ENCODE measurements at regions not wholly inside any gene's neighbourhood (a gene's known extent, or its start where the extent isn't known, plus 50 kb on each side); places are given as distances from the start of the nearest gene placed in this dataset.

DNA sequence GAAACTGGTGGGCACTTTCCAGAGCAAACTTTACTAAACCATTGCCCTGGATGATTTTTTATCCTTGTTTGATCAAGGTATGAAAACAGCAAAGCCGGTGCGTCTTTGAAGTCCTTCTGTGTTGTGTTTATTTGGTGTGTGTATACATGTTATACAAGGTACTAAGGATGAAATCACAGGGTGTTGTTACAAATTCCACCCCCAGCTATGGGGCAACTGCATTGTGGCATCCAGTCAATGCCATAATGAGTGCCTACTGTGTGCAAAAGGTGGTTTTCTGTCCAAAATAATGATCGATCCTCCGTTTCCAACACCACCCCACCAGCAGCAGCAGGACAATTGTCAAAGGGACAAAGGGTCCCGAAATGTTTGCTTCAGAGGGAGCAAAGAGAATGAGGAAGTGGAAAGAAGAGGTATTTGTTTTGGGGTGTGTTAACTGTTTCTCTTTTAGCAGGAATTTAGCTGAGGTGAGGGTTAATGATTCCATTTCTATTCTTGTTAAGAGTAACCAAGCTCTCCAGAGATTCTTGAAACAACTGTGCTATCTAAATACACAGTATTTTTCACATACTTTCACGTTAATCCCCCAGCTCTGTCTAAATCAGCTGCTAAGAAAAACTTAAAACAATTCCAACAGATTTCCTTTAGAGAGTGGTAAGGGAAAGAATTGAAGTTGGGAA, 568.7 kb upstream of the KLF4 start:
- Histone ChIP-seq H3K36me3 (replicated peaks in 1 of 2; ENCODE audit: control insufficient read depth in 1 of 2, insufficient read depth in 2 of 2, low read length in 2 of 2) (no peaks in the 10 kb centered on the region), H4K20me1 (ENCODE audit: insufficient read depth, low read length) (no peaks in the 10 kb centered on the region), H3K9ac (ENCODE audit: insufficient read depth, low read depth, low read length) (no peak overlapping the region), H3K9me3 (ENCODE audit: low read length) (no peaks in the 10 kb centered on the region), H3K27me3 (ENCODE audit: control insufficient read depth in 1 of 2, insufficient read depth in 2 of 2, low read length in 2 of 2) (no peaks in the 10 kb centered on the region), H2AFZ (ENCODE audit: low read length) (no peak overlapping the region), H3K27ac (ENCODE audit: extremely low read length, insufficient read depth, low read length) (no peak overlapping the region), H3K4me1 (ENCODE audit: insufficient read depth, low read length) (no peaks in the 10 kb centered on the region), H3K4me2 (ENCODE audit: low read depth, low read length) (no peak overlapping the region), H3K4me3 (replicated peaks in 1 of 3; ENCODE audit: insufficient read depth in 1 of 3, low read depth in 2 of 3, low read length in 3 of 3) (no peak overlapping the region), H3K79me2 (ENCODE audit: insufficient read depth, low read length) (no peaks in the 10 kb centered on the region)
- in situ Hi-C loops (cut with HindIII; ENCODE audit: extremely low pct_ligation_motif_present, low pct_unique_long_range_greater_than_20kb) (no loop called here), intact Hi-C loops (cut with micrococcal nuclease; ENCODE audit: unreplicated experiment) (no loop called here)
- BruUV-seq (replicated peaks), result no TSS peak
- POLR2A ChIA-PET, result no interaction called here
- FAIRE-seq, result no peak
- 27% methylated on average over 6 of the region's 6 CpGs for WGBS (ENCODE audit: low lambda C conversion rate)
- DNase-seq (ENCODE audit: low spot score), result no peak
- TF ChIP-seq RELA (CRISPR knock-in tag; IDR thresholded peaks at IDR 0.05), result no peak
- TF ChIP-seq ZNF652 (CRISPR knock-in tag; IDR thresholded peaks at IDR 0.05; ENCODE audit: borderline replicate concordance, low read depth), result no peak
- TF ChIP-seq SKI (IDR thresholded peaks at IDR 0.05; ENCODE audit: partially characterized antibody), result no peak
- peak; percentile 81 for TF ChIP-seq ZKSCAN1 (IDR thresholded peaks at IDR 0.05; ENCODE audit: low read length)
- no peak for TF ChIP-seq PCBP2 (optimal IDR thresholded peaks at IDR 0.05; ENCODE audit: low read depth, low read length, poor library complexity, severe bottlenecking)
- no peak for TF ChIP-seq ZNF10 (CRISPR knock-in tag; IDR thresholded peaks at IDR 0.05; ENCODE audit: borderline replicate concordance, low read depth)
- no peak for TF ChIP-seq CEBPG (CRISPR knock-in tag; IDR thresholded peaks at IDR 0.05)
- TF ChIP-seq KMT2A (CRISPR knock-in tag; IDR thresholded peaks at IDR 0.05), result no peak
- CTCF ChIA-PET (ENCODE audit: low intra/inter-chr PET ratio, low total read pairs), result no interaction called here
- no peak for ATAC-seq

DNA sequence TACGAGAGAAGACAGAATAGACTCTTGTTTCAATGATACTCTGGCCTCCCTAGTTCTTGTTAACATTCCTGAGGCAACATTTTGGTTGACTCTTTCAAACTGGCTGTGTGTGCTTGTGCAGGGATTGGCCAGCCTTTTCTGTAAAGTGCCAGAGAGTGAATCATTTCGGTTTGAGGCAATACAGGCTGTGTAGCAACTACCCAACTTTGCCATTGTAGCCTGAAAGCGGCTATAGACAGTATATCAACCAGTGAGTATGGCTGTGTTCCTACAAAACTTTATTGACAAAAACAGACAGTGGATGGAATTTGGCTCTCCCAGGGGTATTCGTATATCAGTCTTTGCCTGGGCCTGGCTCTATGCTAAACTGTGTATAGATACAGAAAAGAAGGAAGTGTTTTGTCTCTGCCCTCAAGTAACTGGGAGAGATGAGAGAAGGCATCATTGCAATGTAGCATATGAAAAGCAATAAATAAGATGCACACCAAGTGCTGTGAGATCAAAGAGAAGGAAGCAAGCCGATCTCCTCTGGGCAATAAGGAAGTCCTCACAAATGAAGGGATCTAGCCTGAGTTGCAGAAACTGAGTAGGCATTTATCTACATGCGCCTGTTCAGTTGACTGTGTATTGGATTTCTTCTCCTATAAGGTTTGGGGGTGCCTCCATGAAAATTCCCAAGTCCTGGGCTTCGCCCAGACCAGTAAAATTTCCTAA, 568.0 kb upstream of the KLF4 start:
- Histone ChIP-seq H3K36me3 (replicated peaks in 1 of 2; ENCODE audit: control insufficient read depth in 1 of 2, insufficient read depth in 2 of 2, low read length in 2 of 2) (no peaks in the 10 kb centered on the region), H4K20me1 (ENCODE audit: insufficient read depth, low read length) (no peaks in the 10 kb centered on the region), H3K4me1 (ENCODE audit: insufficient read depth, low read length) (no peaks in the 10 kb centered on the region), H3K79me2 (ENCODE audit: insufficient read depth, low read length) (no peaks in the 10 kb centered on the region), H3K4me2 (ENCODE audit: low read depth, low read length) (no peak overlapping the region), H3K27me3 (ENCODE audit: control insufficient read depth in 1 of 2, insufficient read depth in 2 of 2, low read length in 2 of 2) (no peaks in the 10 kb centered on the region), H3K9me3 (ENCODE audit: low read length) (no peaks in the 10 kb centered on the region), H3K4me3 (replicated peaks in 1 of 3; ENCODE audit: insufficient read depth in 1 of 3, low read depth in 2 of 3, low read length in 3 of 3) (no peak overlapping the region), H3K9ac (ENCODE audit: insufficient read depth, low read depth, low read length) (no peak overlapping the region), H2AFZ (ENCODE audit: low read length) (no peak overlapping the region), H3K27ac (ENCODE audit: extremely low read length, insufficient read depth, low read length) (no peak overlapping the region)
- BruUV-seq (replicated peaks), result no TSS peak
- intact Hi-C loops (cut with micrococcal nuclease; ENCODE audit: unreplicated experiment) (no loop called here), in situ Hi-C loops (cut with HindIII; ENCODE audit: extremely low pct_ligation_motif_present, low pct_unique_long_range_greater_than_20kb) (no loop called here)
- DNase-seq (ENCODE audit: low spot score) (no peak), ATAC-seq (no peak), FAIRE-seq (no peak)
- WGBS (ENCODE audit: low lambda C conversion rate), result 23% methylated on average over 7 of the region's 7 CpGs
- ChIA-PET CTCF (ENCODE audit: low intra/inter-chr PET ratio, low total read pairs) (no interaction called here), POLR2A (no interaction called here)
- TF ChIP-seq, protein P1, sequence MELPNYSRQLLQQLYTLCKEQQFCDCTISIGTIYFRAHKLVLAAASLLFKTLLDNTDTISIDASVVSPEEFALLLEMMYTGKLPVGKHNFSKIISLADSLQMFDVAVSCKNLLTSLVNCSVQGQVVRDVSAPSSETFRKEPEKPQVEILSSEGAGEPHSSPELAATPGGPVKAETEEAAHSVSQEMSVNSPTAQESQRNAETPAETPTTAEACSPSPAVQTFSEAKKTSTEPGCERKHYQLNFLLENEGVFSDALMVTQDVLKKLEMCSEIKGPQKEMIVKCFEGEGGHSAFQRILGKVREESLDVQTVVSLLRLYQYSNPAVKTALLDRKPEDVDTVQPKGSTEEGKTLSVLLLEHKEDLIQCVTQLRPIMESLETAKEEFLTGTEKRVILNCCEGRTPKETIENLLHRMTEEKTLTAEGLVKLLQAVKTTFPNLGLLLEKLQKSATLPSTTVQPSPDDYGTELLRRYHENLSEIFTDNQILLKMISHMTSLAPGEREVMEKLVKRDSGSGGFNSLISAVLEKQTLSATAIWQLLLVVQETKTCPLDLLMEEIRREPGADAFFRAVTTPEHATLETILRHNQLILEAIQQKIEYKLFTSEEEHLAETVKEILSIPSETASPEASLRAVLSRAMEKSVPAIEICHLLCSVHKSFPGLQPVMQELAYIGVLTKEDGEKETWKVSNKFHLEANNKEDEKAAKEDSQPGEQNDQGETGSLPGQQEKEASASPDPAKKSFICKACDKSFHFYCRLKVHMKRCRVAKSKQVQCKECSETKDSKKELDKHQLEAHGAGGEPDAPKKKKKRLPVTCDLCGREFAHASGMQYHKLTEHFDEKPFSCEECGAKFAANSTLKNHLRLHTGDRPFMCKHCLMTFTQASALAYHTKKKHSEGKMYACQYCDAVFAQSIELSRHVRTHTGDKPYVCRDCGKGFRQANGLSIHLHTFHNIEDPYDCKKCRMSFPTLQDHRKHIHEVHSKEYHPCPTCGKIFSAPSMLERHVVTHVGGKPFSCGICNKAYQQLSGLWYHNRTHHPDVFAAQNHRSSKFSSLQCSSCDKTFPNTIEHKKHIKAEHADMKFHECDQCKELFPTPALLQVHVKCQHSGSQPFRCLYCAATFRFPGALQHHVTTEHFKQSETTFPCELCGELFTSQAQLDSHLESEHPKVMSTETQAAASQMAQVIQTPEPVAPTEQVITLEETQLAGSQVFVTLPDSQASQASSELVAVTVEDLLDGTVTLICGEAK (IDR thresholded peaks at IDR 0.05), result 0 out of 2 replicates have a peak, but pooled peaks have one; percentile 7
- TF ChIP-seq, protein P1 (CRISPR knock-in tag; IDR thresholded peaks at IDR 0.05), result peak; percentile 66; the same call in 1 of the 2 replicates

Data from HepG2 (cell line).